ENCODE measurements at regions not wholly inside any gene's neighbourhood (a gene's known extent, or its start where the extent isn't known, plus 50 kb on each side); places are given as distances from the start of the nearest gene placed in this dataset.
"Not testable (repeated sequence)": the region's sequence is repeated elsewhere in the genome, so short reads cannot be mapped to it uniquely, and the experiment has no call there.

- H3K4me3 ChIP-seq; H3K9me3 ChIP-seq; H3K27ac ChIP-seq; POLR2A ChIA-PET; ATAC-seq; H3K4me2 ChIP-seq; DNase-seq (ENCODE audit: low read depth in 1 of 2, low spot score in 1 of 2); H3K4me1 ChIP-seq; FAIRE-seq: not testable (repeated sequence)
- CTCF ChIA-PET, result interaction anchor here (1.3 kb wide), 1 partner anchor 725 kb away, joined by 4 read pairs; no protein-coding TSS in a partner anchor
- WGBS (ENCODE audit: missing lambda C conversion rate), result 0% methylated on average over 2 of the region's 3 CpGs
These were observed 422.6 kb downstream of the TMEM121 start for GRCh38 chr14:105948955-105949354.

GRCh38 chr14:105950364-105950892 is 424.0 kb downstream of the TMEM121 start:
- ATAC-seq, result not testable (repeated sequence)

GRCh38 chr14:105951399-105951798 is 425.0 kb downstream of the TMEM121 start:
- DNase-seq (ENCODE audit: low read depth in 1 of 2, low spot score in 1 of 2) (no peak), FAIRE-seq (no peak), ATAC-seq (no peak)
- H3K9me3 ChIP-seq, result no peaks in the 10 kb centered on the region
- H3K4me3 ChIP-seq, result no peak overlapping the region
- no peaks in the 10 kb centered on the region for H3K4me1 ChIP-seq
- TF ChIP-seq POLR2A (IDR thresholded peaks at IDR 0.05; ENCODE audit: low read length), result no peak
- TF ChIP-seq PHF8 (IDR thresholded peaks at IDR 0.05; ENCODE audit: borderline replicate concordance, low read depth), result no peak
- TF ChIP-seq HOXB13 (CRISPR knock-in tag; IDR thresholded peaks at IDR 0.05; ENCODE audit: low read depth), result no peak
- TF ChIP-seq CHD2 (IDR thresholded peaks at IDR 0.05; ENCODE audit: low read length, partially characterized antibody), result no peak
- TF ChIP-seq HOXA7 (CRISPR knock-in tag; IDR thresholded peaks at IDR 0.05), result no peak
- TF ChIP-seq PBX3 (IDR thresholded peaks at IDR 0.05), result no peak
- no peak for TF ChIP-seq BHLHE40 (IDR thresholded peaks at IDR 0.05; ENCODE audit: low read depth, low read length)
- CTCF ChIA-PET, result interaction anchor here (1.2 kb wide), 1 partner anchor 19 kb away, joined by 3 read pairs; no protein-coding TSS in a partner anchor
- no peak overlapping the region for H3K27ac ChIP-seq
- POLR2A ChIA-PET, result no interaction called here
- 2% methylated on average over 5 of the region's 5 CpGs for WGBS (ENCODE audit: missing lambda C conversion rate)
- H3K4me2 ChIP-seq, result no peak overlapping the region

More at GRCh38 chr14:105950364-105950892, 424.0 kb downstream of the TMEM121 start:
- POLR2A ChIA-PET; H3K27ac ChIP-seq; H3K4me2 ChIP-seq; H3K9me3 ChIP-seq; FAIRE-seq; DNase-seq (ENCODE audit: low read depth in 1 of 2, low spot score in 1 of 2); H3K4me3 ChIP-seq; H3K4me1 ChIP-seq: not testable (repeated sequence)
- 19% methylated on average over 6 of the region's 6 CpGs for WGBS (ENCODE audit: missing lambda C conversion rate)
- CTCF ChIA-PET, result interaction anchor here (1.0 to 1.2 kb wide), 2 partner anchors 19 to 274 kb away, joined by 3 read pairs; no protein-coding TSS in a partner anchor

GRCh38 chr14:105952222-105952621 is 425.8 kb downstream of the TMEM121 start:
- ATAC-seq (no peak), FAIRE-seq (no peak), DNase-seq (ENCODE audit: low read depth in 1 of 2, low spot score in 1 of 2) (no peak)
- Histone ChIP-seq H3K27ac (no peak overlapping the region), H3K9me3 (no peaks in the 10 kb centered on the region), H3K4me1 (no peaks in the 10 kb centered on the region), H3K4me3 (no peak overlapping the region), H3K4me2 (no peak overlapping the region)
- ChIA-PET CTCF (interaction anchor here (0.6 kb wide), 1 partner anchor 720 kb away, joined by 4 read pairs; no protein-coding TSS in a partner anchor), POLR2A (no interaction called here)
- 11% methylated on average over 5 of the region's 5 CpGs for WGBS (ENCODE audit: missing lambda C conversion rate)
- TF ChIP-seq CHD4 (IDR thresholded peaks at IDR 0.05; ENCODE audit: borderline replicate concordance), result no peak
- TF ChIP-seq POLR2A (IDR thresholded peaks at IDR 0.05; ENCODE audit: low read length), result no peak
- TF ChIP-seq MAFK (IDR thresholded peaks at IDR 0.05; ENCODE audit: partially characterized antibody), result no peak
- TF ChIP-seq FOSB (CRISPR knock-in tag; IDR thresholded peaks at IDR 0.05), result no peak
- no peak for TF ChIP-seq HOXB13 (CRISPR knock-in tag; IDR thresholded peaks at IDR 0.05; ENCODE audit: low read depth)
- TF ChIP-seq KDM1A (IDR thresholded peaks at IDR 0.05; ENCODE audit: low read depth), result no peak
- TF ChIP-seq SREBF2 (IDR thresholded peaks at IDR 0.05), result no peak
- no peak for TF ChIP-seq MAX (IDR thresholded peaks at IDR 0.05)
- TF ChIP-seq RNF2 (IDR thresholded peaks at IDR 0.05; ENCODE audit: borderline replicate concordance, low read depth), result no peak
- no peak for TF ChIP-seq TFCP2L1 (CRISPR knock-in tag; IDR thresholded peaks at IDR 0.05)
- no peak for TF ChIP-seq FOSL2 (IDR thresholded peaks at IDR 0.05)
- TF ChIP-seq FOSL2 (CRISPR knock-in tag; IDR thresholded peaks at IDR 0.05), result no peak
- TF ChIP-seq CEBPB (IDR thresholded peaks at IDR 0.05), result no peak
